Aorta (tissue), 5 donors: ENCODE measurements at regions not wholly inside any gene's neighbourhood (a gene's known extent, or its start where the extent isn't known, plus 50 kb on each side); places are given as distances from the start of the nearest gene placed in this dataset.
A peak's percentile ranks its signal among the peaks of the same experiment; 100 is the strongest.
"Not testable (repeated sequence)": the region's sequence is repeated elsewhere in the genome, so short reads cannot be mapped to it uniquely, and the experiment has no call there.

Source experiments
- ATAC-seq: fragments of 200-7000 bp; cut with Tn5 transposase; one replicate; pipeline ENCODE4 v1.9.1; 2022; ENCODE audit warnings: moderate library complexity; ENCODE audit not compliant: low FRiP score
- DNase-seq, 2 donors: peaks; one replicate each; pipeline ENCODE4 v3.0.0-alpha.2; 2020
- H3K27ac ChIP-seq, 2 donors: one replicate each; pipeline ENCODE4 v1.5.1; 2013; ENCODE audit warnings: low read length in 2 of 2, mild to moderate bottlenecking in 2 of 2, moderate library complexity in 2 of 2, control low read depth in 1 of 2, inconsistent platforms in 1 of 2, low read depth in 1 of 2
- H3K27me3 ChIP-seq, 2 donors: one replicate each; pipeline ENCODE4 v1.6.1; 2013; ENCODE audit warnings: control low read depth in 1 of 2, low read length in 1 of 2, mild to moderate bottlenecking in 1 of 2, moderate library complexity in 1 of 2; ENCODE audit not compliant: insufficient read depth in 2 of 2, control insufficient read depth in 1 of 2
- H3K36me3 ChIP-seq, 2 donors: one replicate each; pipeline ENCODE4 v1.6.1; 2013; ENCODE audit warnings: control low read depth in 1 of 2, low read length in 1 of 2, mild to moderate bottlenecking in 1 of 2; ENCODE audit not compliant: insufficient read depth in 2 of 2, control insufficient read depth in 1 of 2
- H3K4me1 ChIP-seq, 2 donors: one replicate each; pipeline ENCODE4 v1.6.1; 2013; ENCODE audit warnings: low read length in 2 of 2, control low read depth in 1 of 2, mild to moderate bottlenecking in 1 of 2, moderate library complexity in 1 of 2; ENCODE audit not compliant: insufficient read depth in 2 of 2, control insufficient read depth in 1 of 2
- H3K4me3 ChIP-seq, 2 donors: one replicate each; pipeline ENCODE4 v1.5.1; 2013; ENCODE audit warnings: low read length in 2 of 2, control low read depth in 1 of 2, mild to moderate bottlenecking in 1 of 2
- H3K9me3 ChIP-seq: one replicate; pipeline ENCODE4 v1.6.1; 2013; ENCODE audit warnings: mild to moderate bottlenecking, low read length; ENCODE audit not compliant: control insufficient read depth
- WGBS, 2 donors: extraction: QIAGEN DNeasy Blood & Tissue Kit; methylation state at CpG; one replicate each; pipeline ENCODE4 v1.1.7; 2013; 5-methylcytosine and 5-hydroxymethylcytosine counted together
- intact Hi-C, 2 donors: fragments of 100-400 bp; cut with DNase I; formaldehyde crosslinking; loops; one replicate each; pipeline versions ENCODE4 v1.14.2 to v1.15.0; 2022
- donor health status: healthy with polysubstance abuse.
- donor health status: Bipolar disorder and iron deficiency.
- donor health status: DM: no; HTN: no; CAD: no.
- donor health status: DM: no; HTN: no; CAD: no.
- donor health status: DM: yes; HTN: yes; CAD: no.

- 86 to 90% methylated on average over 13 of the region's 13 CpGs for WGBS, 2 donors
- ATAC-seq (peak; percentile 47), DNase-seq (no peak)
- H3K36me3 ChIP-seq: no peaks in the 10 kb centered on the region
- intact Hi-C loops: no loop called here
- H3K4me3 ChIP-seq: no peak overlapping the region
- peaks cover 0 to 1% of the 10 kb centered on the region in 2 donors for H3K4me1 ChIP-seq
- no peak overlapping the region for H3K27ac ChIP-seq
- H3K9me3 ChIP-seq: no peaks in the 10 kb centered on the region
- H3K27me3 ChIP-seq: no peaks in the 10 kb centered on the region
Observed at GRCh38 chr7:82507365-82507975, 63.9 kb upstream of the CACNA2D1 start.

GRCh38 chr7:82506702-82507101, 63.1 kb upstream of the CACNA2D1 start:
- Histone ChIP-seq H3K36me3 (no peaks in the 10 kb centered on the region), H3K4me1 (peaks cover 0 to 1% of the 10 kb centered on the region in 2 donors), H3K27me3 (no peaks in the 10 kb centered on the region), H3K27ac (no peak overlapping the region), H3K4me3 (no peak overlapping the region), H3K9me3 (no peaks in the 10 kb centered on the region)
- DNase-seq (peak; percentile 81 to 88), ATAC-seq (peak; percentile 84)
- intact Hi-C loops: no loop called here
- 26 to 39% methylated on average over 15 of the region's 15 CpGs for WGBS, 2 donors

- Histone ChIP-seq H3K27ac (no peak overlapping the region), H3K27me3 (no peaks in the 10 kb centered on the region), H3K4me3 (no peak overlapping the region), H3K36me3 (no peaks in the 10 kb centered on the region), H3K4me1 (peaks cover 0 to 1% of the 10 kb centered on the region in 2 donors), H3K9me3 (no peaks in the 10 kb centered on the region)
- WGBS, 2 donors: 55 to 64% methylated on average over 2 of the region's 2 CpGs
- DNase-seq (no peak), ATAC-seq (no peak)
- intact Hi-C loops: no loop called here
Observed at GRCh38 chr7:82506208-82506607, 62.6 kb upstream of the CACNA2D1 start.

GRCh38 chr7:82501346-82501745, 57.8 kb upstream of the CACNA2D1 start:
- no peak overlapping the region for H3K27ac ChIP-seq
- DNase-seq (no peak), ATAC-seq (no peak)
- no peak overlapping the region for H3K4me3 ChIP-seq
- no peaks in the 10 kb centered on the region for H3K36me3 ChIP-seq
- intact Hi-C loops: no loop called here
- no peaks in the 10 kb centered on the region for H3K27me3 ChIP-seq
- H3K4me1 ChIP-seq: peaks cover 0 to 1% of the 10 kb centered on the region in 2 donors
- H3K9me3 ChIP-seq: no peaks in the 10 kb centered on the region
- 88 to 90% methylated on average over 4 of the region's 4 CpGs for WGBS, 2 donors

- DNase-seq, H3K27ac ChIP-seq, intact Hi-C loops, H3K36me3 ChIP-seq, ATAC-seq, H3K4me1 ChIP-seq, H3K27me3 ChIP-seq, H3K4me3 ChIP-seq, H3K9me3 ChIP-seq: not testable (repeated sequence)
- WGBS, 2 donors: 96 to 98% methylated on average over 21 of the region's 21 CpGs
Observed at GRCh38 chr7:82499546-82499945, 56.0 kb upstream of the CACNA2D1 start.

GRCh38 chr7:82494420-82494819, 50.8 kb upstream of the CACNA2D1 start:
- DNase-seq: no peak
- WGBS, 2 donors: 0 to 3% methylated on average over 1 of the region's 1 CpG
- Histone ChIP-seq H3K27me3 (no peaks in the 10 kb centered on the region), H3K36me3 (no peaks in the 10 kb centered on the region), H3K9me3 (no peaks in the 10 kb centered on the region), H3K4me3 (no peak overlapping the region), H3K27ac (no peak overlapping the region), H3K4me1 (no peaks in the 10 kb centered on the region)
- ATAC-seq: no peak
- intact Hi-C loops: no loop called here
